Activated CD8-positive, alpha-beta memory T cell treated with anti-CD3 and anti-CD28 coated beads, Interleukin-2, amount 50 U/mL, for 48 hours (primary cell): ENCODE measurements at regions not wholly inside any gene's neighbourhood (a gene's known extent, or its start where the extent isn't known, plus 50 kb on each side); places are given as distances from the start of the nearest gene placed in this dataset.

ENCODE experiments used
- DNase-seq: peaks from one replicate; pipeline ENCODE4 v3.0.0-alpha.2; 2020

DNA sequence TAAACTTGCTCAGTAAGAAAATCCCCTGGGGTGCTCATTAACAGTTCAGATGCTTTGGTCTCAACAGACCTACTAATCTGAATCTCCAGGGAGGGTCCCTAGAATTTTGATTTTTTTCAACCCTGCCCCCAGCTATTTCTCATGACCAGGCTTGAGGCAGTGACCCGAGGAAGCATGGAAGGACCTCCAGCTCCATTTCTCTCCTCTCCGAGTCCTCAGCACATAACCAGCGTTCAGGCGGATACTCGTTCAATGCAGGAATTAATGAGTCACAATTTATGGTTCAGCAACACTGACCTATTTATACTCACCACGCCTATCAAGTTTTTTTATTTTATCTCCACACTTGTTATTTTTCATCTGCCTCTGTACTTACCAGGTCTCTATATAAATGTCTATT lies 369.2 kb upstream of the CDH4 start:
- no peak for DNase-seq

GRCh38 chr20:60883496-60883895 lies 368.6 kb upstream of the CDH4 start:
- DNase-seq: no peak

- DNase-seq: no peak
These were observed 367.8 kb upstream of the CDH4 start for GRCh38 chr20:60884277-60884676.

DNA sequence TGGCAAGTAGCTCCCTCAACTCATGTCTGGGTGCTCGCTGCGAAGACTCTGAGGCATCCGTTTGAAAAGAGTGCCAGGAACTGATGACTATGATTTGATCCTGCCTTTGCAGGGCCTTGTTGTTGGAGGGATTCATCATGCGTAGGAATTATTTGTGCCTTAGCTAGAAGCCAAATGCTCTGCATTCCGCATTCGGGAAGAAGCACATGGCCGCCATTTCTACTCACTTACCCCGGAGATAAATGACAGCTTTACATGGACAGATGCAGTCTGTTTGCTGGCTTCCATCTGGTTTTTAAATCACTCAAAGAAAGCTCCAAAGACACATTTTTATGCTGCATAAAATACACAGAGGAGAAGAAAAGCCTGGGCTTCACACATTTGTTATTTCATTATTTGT lies 363.3 kb upstream of the CDH4 start:
- DNase-seq: no peak

DNA sequence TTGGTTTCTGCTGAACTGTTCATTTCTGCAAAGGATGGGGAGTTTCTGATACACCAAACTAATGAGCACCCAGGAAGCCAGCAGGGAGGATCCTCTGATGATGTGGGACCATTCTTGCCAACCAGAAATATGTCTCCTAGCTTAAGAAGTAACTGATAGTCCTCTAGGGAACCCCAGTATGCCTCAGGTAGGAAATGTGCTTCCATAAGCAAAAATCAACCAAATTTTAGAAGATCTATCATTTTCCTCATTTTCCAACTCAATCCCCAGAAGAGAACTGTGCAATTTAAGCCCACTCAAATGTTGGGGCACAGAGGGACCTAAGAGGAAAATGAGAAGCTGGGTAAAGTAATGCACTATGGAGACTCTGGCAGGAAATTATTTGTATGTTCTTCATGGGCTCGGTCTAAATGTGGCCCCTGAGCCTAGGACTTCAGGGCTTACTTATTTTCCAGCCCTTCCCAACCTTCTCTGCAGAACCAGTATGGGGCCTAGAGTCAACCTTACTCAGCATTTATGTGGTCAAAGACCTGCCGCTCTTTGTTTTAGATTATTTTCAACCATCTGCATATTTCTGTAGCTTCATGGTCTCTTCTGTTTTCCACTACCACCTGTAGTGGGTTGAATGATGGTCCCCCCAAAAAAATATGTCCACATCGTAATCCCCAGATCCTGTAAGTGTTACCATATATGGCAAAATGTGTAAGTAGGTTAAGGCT lies 359.8 kb upstream of the CDH4 start:
- DNase-seq: no peak

DNA sequence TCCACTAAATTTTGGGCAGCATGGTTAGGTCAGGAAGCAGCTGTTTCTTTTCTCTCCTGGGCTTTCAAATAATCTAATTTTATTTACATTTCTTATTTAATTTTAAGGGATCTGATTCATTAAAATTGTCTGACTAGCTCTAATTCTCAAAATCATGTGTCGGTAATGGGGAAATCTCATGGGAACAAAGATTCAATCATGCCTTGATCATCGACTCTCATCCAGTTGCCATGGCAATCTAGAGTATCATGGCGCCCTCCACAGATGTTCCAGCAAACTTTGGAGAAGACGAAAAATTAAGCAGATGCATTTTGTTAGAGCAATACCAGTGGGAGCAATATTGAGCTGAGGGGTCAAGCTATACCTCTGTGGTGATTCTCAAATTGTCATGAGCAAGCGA lies 358.0 kb upstream of the CDH4 start:
- DNase-seq: no peak

- DNase-seq: no peak
These were observed 356.5 kb upstream of the CDH4 start for GRCh38 chr20:60895363-60896079.

GRCh38 chr20:60897976-60898375 lies 354.1 kb upstream of the CDH4 start:
- DNase-seq: no peak

DNA sequence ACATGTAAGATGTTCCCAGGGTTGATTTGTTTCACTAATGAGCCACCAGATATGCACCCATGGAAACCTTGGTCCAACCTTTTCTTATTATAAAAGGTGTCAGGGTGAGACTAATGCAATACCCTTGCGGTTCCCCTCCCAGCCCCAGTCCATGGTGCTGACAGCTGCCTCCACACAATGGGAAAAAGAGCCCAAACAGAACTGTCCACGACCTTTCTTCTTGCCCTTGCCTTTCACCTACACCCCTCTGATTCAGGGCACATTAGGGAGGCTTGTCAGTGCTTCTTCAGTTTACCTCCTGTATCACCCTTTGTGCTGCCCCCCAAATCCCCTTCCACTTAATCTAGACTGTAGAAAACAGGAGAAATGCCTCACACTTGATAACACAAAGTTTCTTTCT lies 352.7 kb upstream of the CDH4 start:
- DNase-seq: no peak

GRCh38 chr20:60900618-60901017 lies 351.4 kb upstream of the CDH4 start:
- DNase-seq: no peak

DNA sequence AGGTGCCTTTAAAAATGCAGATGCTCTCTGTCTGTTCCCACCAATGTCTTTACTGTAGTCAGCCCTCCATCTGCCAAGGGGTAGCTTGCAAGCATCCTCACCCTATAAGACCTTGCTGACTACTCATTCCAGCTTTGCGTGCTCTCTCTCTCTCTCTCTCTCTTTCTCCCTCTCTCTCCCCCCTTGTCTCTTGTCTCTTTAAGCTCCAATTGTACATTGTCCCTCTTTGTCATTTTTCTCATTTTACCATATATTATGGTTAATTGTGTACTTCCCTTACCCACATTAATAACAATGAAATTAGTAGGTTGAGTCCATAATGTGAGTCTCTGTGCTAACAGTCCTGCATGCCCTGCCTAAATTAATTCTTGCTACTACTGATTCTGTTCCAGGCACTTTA lies 350.2 kb upstream of the CDH4 start:
- no peak for DNase-seq

GRCh38 chr20:60903325-60903971 lies 348.6 kb upstream of the CDH4 start:
- DNase-seq: no peak

DNA sequence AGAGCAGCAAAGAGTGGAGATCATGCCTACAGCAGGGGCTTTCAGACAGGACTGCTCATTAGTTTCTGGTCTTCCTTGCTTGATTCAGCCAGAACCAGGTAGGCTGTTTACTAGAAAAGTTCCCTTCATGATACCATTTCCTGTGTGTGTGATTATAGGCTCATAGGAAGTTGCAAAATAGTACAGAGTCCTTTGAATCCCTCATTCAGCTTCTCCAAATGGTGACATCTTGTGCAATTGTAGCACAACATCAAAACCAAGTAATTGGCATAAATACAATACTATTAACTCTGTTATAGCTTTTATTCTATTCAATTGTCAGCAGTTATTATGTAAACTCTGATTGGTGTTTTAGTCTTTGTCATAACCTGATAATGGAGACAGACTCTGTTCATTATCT lies 347.3 kb upstream of the CDH4 start:
- no peak for DNase-seq

- no peak for DNase-seq
These were observed 346.1 kb upstream of the CDH4 start for GRCh38 chr20:60905919-60906318.

DNA sequence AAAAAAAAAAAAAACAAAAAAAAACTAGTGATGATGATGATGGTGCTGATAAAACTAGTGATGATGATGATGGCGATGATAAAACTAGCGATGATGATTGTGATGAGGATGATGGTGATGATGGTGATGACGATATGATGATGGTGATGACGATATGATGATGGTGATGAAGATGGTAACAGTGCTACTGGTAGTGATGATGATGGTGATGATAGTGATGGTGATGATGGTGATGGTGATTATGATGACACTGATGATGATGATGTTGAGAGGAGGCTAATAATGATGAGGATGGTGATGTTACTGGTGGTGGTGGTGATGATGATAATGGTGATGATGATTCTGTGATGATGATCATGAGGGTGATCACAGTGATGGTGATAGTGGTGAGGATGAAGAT lies 345.5 kb upstream of the CDH4 start:
- no peak for DNase-seq

DNA sequence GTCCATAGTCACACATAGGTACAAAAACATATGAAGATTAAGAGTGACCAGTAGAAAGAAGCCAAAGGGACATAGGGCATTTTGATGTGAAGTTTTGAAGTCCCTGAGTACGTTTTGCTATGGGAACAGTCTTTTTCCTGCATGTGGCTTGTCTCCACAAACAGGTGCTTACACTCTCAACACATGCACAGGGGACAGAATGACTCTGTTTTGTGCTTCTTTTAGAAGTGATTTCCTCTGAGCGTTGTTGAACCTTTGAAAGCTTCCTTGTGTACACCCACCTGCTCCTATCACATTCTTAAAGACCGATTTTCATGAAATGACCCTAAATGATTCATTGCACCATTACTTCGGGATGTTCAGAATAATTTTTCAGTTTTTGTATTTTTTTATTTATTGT lies 338.8 kb upstream of the CDH4 start:
- DNase-seq: no peak

GRCh38 chr20:60921022-60921622 lies 330.9 kb upstream of the CDH4 start:
- DNase-seq: peak; percentile 68

- DNase-seq: no peak
These were observed 325.2 kb upstream of the CDH4 start for GRCh38 chr20:60926831-60927230.

DNA sequence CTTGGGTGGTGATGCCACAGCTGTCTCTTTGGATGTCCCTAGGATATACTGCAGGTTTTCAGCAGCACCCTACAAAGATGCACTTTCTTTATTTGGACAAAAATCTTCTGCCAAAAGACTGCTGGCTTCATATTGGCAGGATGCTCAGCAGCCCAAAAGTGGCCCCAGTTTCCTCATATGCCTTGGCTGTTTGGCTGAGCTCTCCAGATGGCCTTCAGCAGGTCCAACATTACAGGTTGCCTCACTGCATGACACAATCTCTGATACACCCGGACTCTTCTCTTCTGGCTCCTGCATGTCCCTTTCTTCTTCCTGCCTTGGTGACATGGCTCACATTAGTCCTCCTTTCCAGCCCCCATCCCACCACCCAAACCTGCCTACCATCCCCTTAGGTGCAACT lies 323.7 kb upstream of the CDH4 start:
- DNase-seq: no peak

GRCh38 chr20:60930023-60930790 lies 321.9 kb upstream of the CDH4 start:
- DNase-seq: no peak

DNA sequence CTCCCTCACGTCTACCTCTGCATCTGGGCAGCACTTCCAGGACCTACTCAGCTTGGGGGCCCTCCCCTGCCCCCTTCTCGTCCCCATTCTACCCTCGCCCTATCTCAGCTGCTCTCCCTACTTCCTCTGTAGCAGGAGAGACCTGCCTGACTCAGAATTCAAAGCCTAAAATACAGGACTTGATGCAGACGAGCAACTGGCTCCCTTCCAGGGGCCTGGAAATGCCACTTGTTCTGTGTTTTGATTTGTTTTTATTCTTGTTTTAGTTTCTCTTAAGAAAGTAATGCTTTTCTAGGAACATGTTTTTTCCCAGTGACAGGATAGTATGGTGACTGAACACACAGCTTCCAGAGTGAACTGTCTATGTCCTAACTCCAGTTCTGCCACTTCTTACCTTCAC lies 320.4 kb upstream of the CDH4 start:
- DNase-seq: no peak

DNA sequence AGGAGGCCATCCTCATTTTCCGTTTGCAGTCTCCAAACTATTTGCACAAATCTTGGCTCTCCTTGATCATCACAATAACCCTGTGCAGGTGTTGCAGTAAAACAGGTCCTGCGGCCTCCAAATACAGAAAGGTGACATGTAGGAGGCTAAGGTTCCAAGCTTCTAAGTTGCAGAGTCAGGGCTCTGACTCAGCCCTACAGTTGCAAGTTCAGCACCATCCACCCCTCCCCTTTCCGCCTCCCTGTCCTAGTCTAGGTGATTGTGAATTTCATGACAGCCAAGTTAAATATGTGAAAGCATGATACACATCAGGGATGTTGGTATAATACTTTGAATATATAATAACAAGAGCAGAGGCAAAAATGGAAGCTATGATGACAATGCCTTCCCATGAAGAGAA lies 317.3 kb upstream of the CDH4 start:
- DNase-seq: no peak

- DNase-seq: no peak
These were observed 316.1 kb upstream of the CDH4 start for GRCh38 chr20:60935971-60936370.
